Colonic mucosa (tissue), 4 donors: ENCODE measurements at regions not wholly inside any gene's neighbourhood (a gene's known extent, or its start where the extent isn't known, plus 50 kb on each side); places are given as distances from the start of the nearest gene placed in this dataset.

Source experiments
- DNase-seq: peaks from one replicate; pipeline ENCODE4 v3.0.0-alpha.2; 2020
- H3K27ac ChIP-seq: fragments of 200-600 bp; one replicate; pipeline ENCODE4 v1.8.0; 2021
- H3K27me3 ChIP-seq: fragments of 200-600 bp; one replicate; pipeline ENCODE4 v1.8.0; 2021
- H3K36me3 ChIP-seq: fragments of 200-600 bp; one replicate; pipeline ENCODE4 v1.8.0; 2021
- H3K4me1 ChIP-seq: fragments of 200-600 bp; one replicate; pipeline ENCODE4 v1.8.0; 2021; ENCODE audit warnings: mild to moderate bottlenecking
- H3K4me3 ChIP-seq: fragments of 200-600 bp; one replicate; pipeline ENCODE4 v1.8.0; 2021
- H3K9ac ChIP-seq, 2 donors: one replicate each; pipeline ENCODE4 v1.7.0; 2013; ENCODE audit warnings: control low read depth in 2 of 2, low read depth in 2 of 2, low read length in 2 of 2
- H3K9me3 ChIP-seq: fragments of 200-600 bp; one replicate; pipeline ENCODE4 v1.8.0; 2021
- intact Hi-C: fragments of 100-400 bp; cut with DNase I; formaldehyde crosslinking; loops from one replicate; pipeline ENCODE4 v1.14.1; 2022
- TF ChIP-seq, protein P1 (sequence below): fragments of 200-600 bp; IDR thresholded peaks from one replicate; pipeline ENCODE4 v1.8.0; 2022; ENCODE audit warnings: antibody characterized with exemption, mild to moderate bottlenecking
- donor health status: healthy.
- donor health status: DM: no; HTN: no; CAD: no.
- donor health status: DM: no; HTN: no; CAD: no.

DNA sequence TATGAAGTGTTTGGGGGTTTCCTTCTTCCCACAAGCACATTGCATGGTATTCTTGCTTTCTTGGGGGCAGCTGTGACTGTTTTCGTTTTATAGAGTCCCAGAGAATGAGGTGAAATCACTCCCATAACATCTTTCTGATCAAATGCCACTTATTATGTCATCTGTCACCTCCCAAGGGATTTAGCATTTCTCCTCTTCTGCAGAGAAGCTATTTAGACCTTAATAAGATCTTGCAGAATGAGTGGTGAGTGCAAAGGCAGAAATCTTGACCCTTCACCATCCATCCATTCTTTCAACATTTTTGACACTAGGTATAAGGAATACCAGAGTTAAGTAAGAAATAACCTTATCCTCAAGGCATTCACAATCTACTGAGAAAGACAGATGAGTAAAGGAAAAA lies 318.6 kb upstream of the POU3F1 start:
- TF ChIP-seq, protein P1, sequence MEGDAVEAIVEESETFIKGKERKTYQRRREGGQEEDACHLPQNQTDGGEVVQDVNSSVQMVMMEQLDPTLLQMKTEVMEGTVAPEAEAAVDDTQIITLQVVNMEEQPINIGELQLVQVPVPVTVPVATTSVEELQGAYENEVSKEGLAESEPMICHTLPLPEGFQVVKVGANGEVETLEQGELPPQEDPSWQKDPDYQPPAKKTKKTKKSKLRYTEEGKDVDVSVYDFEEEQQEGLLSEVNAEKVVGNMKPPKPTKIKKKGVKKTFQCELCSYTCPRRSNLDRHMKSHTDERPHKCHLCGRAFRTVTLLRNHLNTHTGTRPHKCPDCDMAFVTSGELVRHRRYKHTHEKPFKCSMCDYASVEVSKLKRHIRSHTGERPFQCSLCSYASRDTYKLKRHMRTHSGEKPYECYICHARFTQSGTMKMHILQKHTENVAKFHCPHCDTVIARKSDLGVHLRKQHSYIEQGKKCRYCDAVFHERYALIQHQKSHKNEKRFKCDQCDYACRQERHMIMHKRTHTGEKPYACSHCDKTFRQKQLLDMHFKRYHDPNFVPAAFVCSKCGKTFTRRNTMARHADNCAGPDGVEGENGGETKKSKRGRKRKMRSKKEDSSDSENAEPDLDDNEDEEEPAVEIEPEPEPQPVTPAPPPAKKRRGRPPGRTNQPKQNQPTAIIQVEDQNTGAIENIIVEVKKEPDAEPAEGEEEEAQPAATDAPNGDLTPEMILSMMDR = no peak
- Histone ChIP-seq H3K36me3 (no peaks in the 10 kb centered on the region), H3K9ac (no peak overlapping the region), H3K9me3 (no peaks in the 10 kb centered on the region), H3K4me3 (no peak overlapping the region), H3K27me3 (no peaks in the 10 kb centered on the region), H3K27ac (no peak overlapping the region), H3K4me1 (no peaks in the 10 kb centered on the region)
- intact Hi-C loops = no loop called here
- DNase-seq = no peak

DNA sequence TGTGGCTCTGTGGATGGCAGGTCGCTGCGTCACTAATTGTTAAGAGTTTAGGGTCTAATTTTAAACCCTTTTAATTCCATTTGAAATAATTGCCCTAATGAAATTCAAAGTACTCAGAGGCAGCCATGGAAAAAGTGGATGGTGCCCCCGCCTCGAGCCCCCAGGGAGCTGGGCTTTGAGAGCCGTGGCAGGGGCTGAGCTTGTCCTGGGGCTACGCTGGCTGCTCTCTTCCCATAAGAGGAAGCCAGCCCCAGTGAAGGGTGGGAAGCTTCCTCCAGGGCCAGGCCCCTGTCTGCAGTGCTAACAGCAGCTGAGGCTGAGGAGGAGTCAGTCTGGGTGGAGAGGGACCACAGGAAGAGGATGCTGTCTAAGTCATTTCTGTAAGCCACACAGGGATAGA lies 315.0 kb upstream of the POU3F1 start:
- Histone ChIP-seq H3K36me3 (no peaks in the 10 kb centered on the region), H3K9me3 (no peaks in the 10 kb centered on the region), H3K9ac (no peak overlapping the region), H3K27me3 (no peaks in the 10 kb centered on the region), H3K4me3 (no peak overlapping the region), H3K27ac (no peak overlapping the region), H3K4me1 (no peaks in the 10 kb centered on the region)
- TF ChIP-seq, protein P1 = no peak
- intact Hi-C loops = no loop called here
- DNase-seq = no peak

DNA sequence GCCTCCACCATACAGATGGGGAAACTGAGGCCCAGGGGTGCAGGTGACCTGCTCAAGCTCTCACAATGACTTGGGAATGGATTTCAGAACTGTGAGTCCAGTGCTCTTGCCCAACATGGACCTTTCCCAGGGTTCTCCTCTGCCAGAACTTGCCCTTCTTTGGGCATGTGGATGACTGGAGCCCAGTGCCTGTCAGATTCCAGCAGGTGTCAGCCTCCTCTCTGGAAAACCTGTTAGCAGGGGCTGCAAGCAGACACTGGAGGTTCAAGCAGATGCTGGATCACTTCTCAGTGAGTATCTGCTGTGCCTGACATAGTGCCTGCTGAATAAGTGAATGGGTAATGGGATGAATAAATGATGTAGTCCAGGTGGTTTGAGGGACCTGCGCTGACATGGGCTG lies 314.2 kb upstream of the POU3F1 start:
- no peaks in the 10 kb centered on the region for H3K9me3 ChIP-seq
- TF ChIP-seq, protein P1 = no peak

DNA sequence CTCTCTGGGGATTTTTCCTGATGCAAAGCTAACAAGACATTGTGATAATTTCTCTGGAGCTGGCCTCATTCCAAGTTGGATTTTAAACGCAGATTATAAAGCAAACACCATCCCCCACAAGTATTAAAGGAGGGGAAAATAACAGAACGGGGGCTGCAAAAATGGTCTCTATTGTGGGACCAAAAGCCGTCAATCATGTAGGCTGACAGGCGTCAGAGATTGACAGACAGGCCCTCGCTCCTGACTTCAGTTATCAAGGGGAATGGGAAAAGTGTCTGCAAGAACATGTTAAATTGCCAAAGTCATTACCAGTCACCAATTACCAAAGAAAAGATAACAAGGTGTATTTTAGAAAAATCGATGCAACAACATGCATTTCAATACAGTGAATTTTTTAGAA lies 307.4 kb upstream of the POU3F1 start:
- intact Hi-C loops = no loop called here
- TF ChIP-seq, protein P1 = no peak
- no peak for DNase-seq
- Histone ChIP-seq H3K4me1 (no peaks in the 10 kb centered on the region), H3K9ac (no peak overlapping the region), H3K27me3 (no peaks in the 10 kb centered on the region), H3K9me3 (no peaks in the 10 kb centered on the region), H3K4me3 (no peak overlapping the region), H3K27ac (no peak overlapping the region), H3K36me3 (no peaks in the 10 kb centered on the region)

More for the DNA sequence above, 314.2 kb upstream of the POU3F1 start:
- Histone ChIP-seq H3K27ac (no peak overlapping the region), H3K9ac (no peak overlapping the region), H3K4me3 (no peak overlapping the region), H3K4me1 (no peaks in the 10 kb centered on the region), H3K36me3 (no peaks in the 10 kb centered on the region), H3K27me3 (no peaks in the 10 kb centered on the region)
- intact Hi-C loops = no loop called here
- no peak for DNase-seq

- no peak overlapping the region for H3K9ac ChIP-seq
- TF ChIP-seq, protein P1 = no peak
- intact Hi-C loops = no loop called here
- no peaks in the 10 kb centered on the region for H3K27me3 ChIP-seq
- no peaks in the 10 kb centered on the region for H3K36me3 ChIP-seq
- no peaks in the 10 kb centered on the region for H3K4me1 ChIP-seq
- H3K4me3 ChIP-seq = no peak overlapping the region
- H3K9me3 ChIP-seq = no peaks in the 10 kb centered on the region
- DNase-seq = no peak
- H3K27ac ChIP-seq = no peak overlapping the region
Observed at GRCh38 chr1:38352869-38353268, 306.3 kb upstream of the POU3F1 start.
